Upper lobe of left lung (tissue), 4 donors: ENCODE measurements at regions not wholly inside any gene's neighbourhood (a gene's known extent, or its start where the extent isn't known, plus 50 kb on each side); places are given as distances from the start of the nearest gene placed in this dataset.

ENCODE experiments used
- POLR2A ChIP-seq, 4 donors: fragments of 450-650 bp; IDR thresholded peaks; one replicate each; pipeline ENCODE4 v1.5.1; 2016 to 2017; ENCODE audit warnings: antibody characterized with exemption in 4 of 4, mild to moderate bottlenecking in 2 of 4
- POLR2AphosphoS5 ChIP-seq, 2 donors: sonication (generic); formaldehyde crosslinking; IDR thresholded peaks; one replicate each; pipeline ENCODE4 v1.5.1; 2017; ENCODE audit warnings: antibody characterized with exemption in 2 of 2
- TF ChIP-seq, protein P1 (sequence below), 6 experiments: fragments of 450-650 bp in 4 of 6; fragments of 200-600 bp in 2 of 6; sonication (generic) in 2 of 6; IDR thresholded peaks; one replicate each; pipeline ENCODE4 v1.5.1; 2016 to 2019; ENCODE audit warnings: antibody characterized with exemption in 6 of 6

DNA sequence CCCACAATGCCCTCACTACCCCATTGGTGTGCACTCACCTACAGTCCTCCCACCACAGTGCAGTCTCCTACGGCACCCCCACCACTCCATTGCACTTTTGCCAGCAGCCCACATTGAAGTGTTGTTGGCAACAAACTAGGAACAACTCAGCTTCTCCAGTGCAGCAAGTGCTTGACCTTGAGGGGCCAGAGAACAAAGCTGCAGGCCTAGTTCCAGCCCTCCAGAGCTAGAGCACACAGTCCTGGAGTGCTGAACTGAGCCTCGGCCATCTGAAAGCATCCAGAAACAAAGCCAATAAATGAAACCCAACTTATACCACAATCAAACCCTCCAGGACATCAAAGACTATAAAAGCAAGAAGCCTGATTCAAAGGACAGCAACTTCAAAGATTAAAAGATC is 129.9 kb downstream of the C1orf94 start:
- TF ChIP-seq, protein P1, sequence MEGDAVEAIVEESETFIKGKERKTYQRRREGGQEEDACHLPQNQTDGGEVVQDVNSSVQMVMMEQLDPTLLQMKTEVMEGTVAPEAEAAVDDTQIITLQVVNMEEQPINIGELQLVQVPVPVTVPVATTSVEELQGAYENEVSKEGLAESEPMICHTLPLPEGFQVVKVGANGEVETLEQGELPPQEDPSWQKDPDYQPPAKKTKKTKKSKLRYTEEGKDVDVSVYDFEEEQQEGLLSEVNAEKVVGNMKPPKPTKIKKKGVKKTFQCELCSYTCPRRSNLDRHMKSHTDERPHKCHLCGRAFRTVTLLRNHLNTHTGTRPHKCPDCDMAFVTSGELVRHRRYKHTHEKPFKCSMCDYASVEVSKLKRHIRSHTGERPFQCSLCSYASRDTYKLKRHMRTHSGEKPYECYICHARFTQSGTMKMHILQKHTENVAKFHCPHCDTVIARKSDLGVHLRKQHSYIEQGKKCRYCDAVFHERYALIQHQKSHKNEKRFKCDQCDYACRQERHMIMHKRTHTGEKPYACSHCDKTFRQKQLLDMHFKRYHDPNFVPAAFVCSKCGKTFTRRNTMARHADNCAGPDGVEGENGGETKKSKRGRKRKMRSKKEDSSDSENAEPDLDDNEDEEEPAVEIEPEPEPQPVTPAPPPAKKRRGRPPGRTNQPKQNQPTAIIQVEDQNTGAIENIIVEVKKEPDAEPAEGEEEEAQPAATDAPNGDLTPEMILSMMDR (IDR thresholded peaks at IDR 0.05): no peak
- TF ChIP-seq POLR2A (IDR thresholded peaks at IDR 0.05) (no peak), POLR2AphosphoS5 (IDR thresholded peaks at IDR 0.05) (no peak)
